ENCODE measurements at regions not wholly inside any gene's neighbourhood (a gene's known extent, or its start where the extent isn't known, plus 50 kb on each side); places are given as distances from the start of the nearest gene placed in this dataset.

- TF ChIP-seq CTCF (IDR thresholded peaks at IDR 0.05) = no peak
- no peak for TF ChIP-seq POLR2A (IDR thresholded peaks at IDR 0.05)
These were observed 400.0 kb upstream of the LCORL start for GRCh38 chr4:18421519-18421918.
